VCaP (cell line): ENCODE measurements at regions not wholly inside any gene's neighbourhood (a gene's known extent, or its start where the extent isn't known, plus 50 kb on each side); places are given as distances from the start of the nearest gene placed in this dataset.

ENCODE experiments used
- H3K27ac ChIP-seq: fragments of 450-650 bp; 2 replicates; pipeline ENCODE4 v1.5.1; 2017
- TF ChIP-seq, protein P1 (sequence below): fragments of 450-650 bp; conservative IDR thresholded peaks from 2 replicates; pipeline ENCODE4 v1.5.1; 2017; ENCODE audit warnings: mild to moderate bottlenecking, moderate library complexity

DNA sequence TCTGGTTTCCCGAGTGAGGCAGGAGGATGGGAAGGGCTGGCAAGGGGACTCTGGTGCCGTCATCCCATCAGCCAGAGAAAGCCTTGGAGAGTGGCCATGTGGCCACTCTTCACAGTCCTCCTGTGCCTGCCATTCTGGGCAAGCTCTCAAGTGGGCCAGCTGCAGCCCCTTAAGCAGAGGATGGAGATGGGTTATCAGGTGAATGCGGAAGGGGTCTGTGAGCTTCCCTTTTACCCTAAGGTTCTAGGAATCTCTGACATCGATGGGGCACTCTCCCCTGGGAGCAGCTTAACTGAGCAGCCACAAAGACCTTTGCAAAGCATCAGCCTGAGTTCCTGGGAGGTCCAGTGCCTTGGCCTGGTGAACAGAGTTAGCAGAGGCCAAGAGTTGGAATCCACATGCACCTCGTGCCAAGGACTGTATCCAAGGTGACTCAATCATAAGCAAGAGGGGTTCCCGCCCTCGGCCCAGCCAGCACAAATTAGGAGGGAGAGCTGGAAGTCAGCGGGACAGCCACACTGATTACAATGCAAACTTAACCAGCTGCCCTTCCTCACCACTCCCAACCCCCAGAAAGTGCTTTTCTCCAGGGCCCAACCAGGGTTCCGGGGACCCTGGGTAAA is 193.6 kb downstream of the BUD13 start:
- TF ChIP-seq, protein P1, sequence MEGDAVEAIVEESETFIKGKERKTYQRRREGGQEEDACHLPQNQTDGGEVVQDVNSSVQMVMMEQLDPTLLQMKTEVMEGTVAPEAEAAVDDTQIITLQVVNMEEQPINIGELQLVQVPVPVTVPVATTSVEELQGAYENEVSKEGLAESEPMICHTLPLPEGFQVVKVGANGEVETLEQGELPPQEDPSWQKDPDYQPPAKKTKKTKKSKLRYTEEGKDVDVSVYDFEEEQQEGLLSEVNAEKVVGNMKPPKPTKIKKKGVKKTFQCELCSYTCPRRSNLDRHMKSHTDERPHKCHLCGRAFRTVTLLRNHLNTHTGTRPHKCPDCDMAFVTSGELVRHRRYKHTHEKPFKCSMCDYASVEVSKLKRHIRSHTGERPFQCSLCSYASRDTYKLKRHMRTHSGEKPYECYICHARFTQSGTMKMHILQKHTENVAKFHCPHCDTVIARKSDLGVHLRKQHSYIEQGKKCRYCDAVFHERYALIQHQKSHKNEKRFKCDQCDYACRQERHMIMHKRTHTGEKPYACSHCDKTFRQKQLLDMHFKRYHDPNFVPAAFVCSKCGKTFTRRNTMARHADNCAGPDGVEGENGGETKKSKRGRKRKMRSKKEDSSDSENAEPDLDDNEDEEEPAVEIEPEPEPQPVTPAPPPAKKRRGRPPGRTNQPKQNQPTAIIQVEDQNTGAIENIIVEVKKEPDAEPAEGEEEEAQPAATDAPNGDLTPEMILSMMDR: no peak
- H3K27ac ChIP-seq: no peak overlapping the region

DNA sequence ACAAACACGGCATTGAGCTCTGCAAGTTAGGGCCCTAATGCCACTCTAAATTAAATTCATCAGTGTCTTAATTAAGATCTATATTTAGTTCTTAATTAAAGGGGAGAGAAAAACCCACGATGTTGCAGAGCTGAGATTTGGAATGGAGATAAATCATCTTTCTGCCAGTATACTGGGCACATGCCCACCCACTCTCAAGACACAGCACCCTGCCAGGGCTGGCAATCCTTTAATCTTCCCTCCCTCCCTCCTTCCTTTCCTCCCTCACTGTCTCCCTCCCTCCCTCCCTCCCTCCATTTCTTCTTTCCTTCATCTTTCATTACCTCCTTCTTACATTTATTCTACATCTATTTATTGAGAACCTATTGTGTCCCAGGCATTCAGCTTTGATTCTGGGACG is 194.8 kb downstream of the BUD13 start:
- H3K27ac ChIP-seq: no peak overlapping the region
- TF ChIP-seq, protein P1: no peak

DNA sequence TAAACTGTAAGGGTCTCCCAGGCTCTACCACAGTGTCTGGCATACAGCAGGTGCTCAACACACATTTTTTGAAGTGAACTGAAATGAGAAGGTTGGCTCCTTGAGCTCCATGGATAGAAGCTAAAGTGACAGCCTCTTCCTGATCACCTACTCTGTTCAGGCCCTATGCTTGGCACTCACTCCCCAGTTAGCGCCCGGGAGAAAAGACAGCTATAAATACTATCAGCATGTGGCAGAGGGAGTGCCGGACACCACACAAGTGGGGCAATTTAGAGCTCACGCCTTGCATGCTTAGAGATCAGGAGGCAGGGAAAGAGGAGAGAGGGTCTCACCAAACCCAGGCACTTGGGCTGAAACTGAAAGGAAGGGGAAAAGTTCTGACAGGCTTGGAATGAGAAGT is 195.5 kb downstream of the BUD13 start:
- H3K27ac ChIP-seq: no peak overlapping the region
- TF ChIP-seq, protein P1: no peak

DNA sequence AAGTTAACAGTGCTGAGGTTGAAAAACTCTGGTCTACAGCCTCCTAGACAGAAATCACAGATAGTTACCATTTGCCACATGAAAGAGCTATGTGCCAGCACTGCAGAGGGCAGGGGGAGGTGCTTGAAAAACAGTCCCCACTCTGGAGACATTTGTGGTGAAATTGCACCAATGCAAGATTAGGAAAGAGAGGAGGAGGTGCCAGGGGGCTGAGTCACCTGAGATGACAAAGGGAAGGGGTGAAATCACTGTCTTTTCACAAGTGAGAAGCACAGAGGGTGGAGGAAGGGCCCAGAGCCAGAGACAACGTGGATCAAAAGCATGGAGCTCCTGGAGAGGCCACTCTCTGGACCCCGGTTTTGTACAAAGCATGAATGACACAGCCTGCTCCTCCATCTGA is 196.3 kb downstream of the BUD13 start:
- TF ChIP-seq, protein P1: no peak
- H3K27ac ChIP-seq: no peak overlapping the region

DNA sequence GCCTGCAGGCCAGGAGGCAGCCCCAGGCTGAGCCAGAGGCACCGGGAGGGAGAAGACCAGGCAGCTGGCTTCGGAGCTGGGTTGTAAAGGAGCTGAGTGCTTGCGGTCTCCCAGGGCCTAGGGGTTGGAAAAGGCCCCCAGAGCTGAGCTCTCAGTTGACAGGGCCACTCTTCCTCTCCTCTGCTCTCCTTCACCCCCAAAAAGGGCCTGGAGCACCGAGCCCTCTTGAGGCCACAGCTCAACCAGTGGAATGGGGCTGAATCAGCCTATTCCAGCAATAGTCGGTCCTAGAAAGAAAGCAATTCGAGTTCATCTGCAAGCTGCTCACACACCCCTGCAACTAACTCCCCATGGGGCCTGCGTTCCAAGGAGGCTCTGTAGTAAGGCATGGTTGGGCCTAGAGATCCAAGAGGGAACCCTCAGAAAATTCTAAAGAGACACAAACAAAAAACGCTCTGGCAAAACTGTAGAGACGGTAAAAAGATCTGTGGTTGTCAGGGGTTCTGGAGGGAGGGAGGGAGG is 205.0 kb downstream of the BUD13 start:
- no peak overlapping the region for H3K27ac ChIP-seq
- TF ChIP-seq, protein P1: no peak

DNA sequence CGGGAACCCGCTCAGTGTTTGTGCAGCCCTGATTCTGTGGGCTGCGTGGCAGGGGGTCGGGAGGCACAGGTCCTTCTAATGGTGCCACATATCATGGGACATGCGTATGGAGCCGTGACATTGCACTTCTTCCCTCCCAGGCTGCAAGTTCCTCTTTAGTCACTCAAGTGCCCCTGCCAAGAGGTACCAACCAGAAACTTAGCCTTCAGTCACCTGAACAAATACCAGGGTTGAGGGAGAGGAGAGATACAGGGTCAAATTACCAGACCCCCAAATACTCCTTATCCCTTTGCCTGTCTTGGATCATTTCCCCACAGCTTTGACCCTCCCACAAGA is 209.1 kb downstream of the BUD13 start:
- H3K27ac ChIP-seq: no peak overlapping the region
- TF ChIP-seq, protein P1: no peak

DNA sequence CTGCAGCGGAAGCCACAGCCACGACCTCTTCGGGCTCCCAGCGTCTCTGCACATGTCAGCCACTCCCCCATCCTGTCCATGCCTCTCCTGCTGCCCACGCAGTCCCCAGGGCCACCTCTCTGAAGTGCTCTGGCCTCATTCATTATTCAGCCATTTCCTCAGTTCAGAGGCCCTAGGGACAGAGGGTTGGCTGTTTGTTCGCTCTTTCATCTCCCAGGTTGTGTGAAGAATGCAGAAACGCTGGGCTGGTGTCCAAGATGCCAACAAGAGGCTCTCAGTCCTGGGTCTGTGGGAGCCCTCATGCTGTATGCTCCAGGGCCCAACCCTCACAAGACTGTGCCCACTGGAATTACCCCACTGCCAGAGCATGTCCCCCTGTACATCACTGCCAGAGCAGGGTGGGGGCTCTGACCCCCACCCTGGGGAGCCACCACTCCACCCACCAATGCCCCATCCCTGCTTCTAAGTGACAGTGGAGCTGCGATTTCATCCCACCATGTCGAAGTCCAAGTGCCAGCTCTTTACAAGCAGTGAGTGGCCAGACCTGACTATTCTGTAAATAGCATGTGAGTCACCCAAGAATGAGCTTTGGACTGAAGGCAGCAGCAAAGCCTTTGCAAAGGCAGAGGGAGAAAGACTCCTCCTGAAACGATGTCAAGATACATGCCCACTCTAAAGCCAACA is 209.6 kb downstream of the BUD13 start:
- TF ChIP-seq, protein P1: no peak

More for the DNA sequence above, 209.6 kb downstream of the BUD13 start:
- no peak overlapping the region for H3K27ac ChIP-seq
